ENCODE measurements at regions not wholly inside any gene's neighbourhood (a gene's known extent, or its start where the extent isn't known, plus 50 kb on each side); places are given as distances from the start of the nearest gene placed in this dataset.

GRCh38 chr11:134725716-134726639, 313.9 kb upstream of the B3GAT1 start:
- TF ChIP-seq CTCF (IDR thresholded peaks at IDR 0.05) (peak in 6 of 7 experiments; percentile 23 to 61 (median 50)), POLR2A (IDR thresholded peaks at IDR 0.05) (no peak)

Measured in body of pancreas (tissue), 4 donors.